ENCODE measurements at regions not wholly inside any gene's neighbourhood (a gene's known extent, or its start where the extent isn't known, plus 50 kb on each side); places are given as distances from the start of the nearest gene placed in this dataset.

DNA sequence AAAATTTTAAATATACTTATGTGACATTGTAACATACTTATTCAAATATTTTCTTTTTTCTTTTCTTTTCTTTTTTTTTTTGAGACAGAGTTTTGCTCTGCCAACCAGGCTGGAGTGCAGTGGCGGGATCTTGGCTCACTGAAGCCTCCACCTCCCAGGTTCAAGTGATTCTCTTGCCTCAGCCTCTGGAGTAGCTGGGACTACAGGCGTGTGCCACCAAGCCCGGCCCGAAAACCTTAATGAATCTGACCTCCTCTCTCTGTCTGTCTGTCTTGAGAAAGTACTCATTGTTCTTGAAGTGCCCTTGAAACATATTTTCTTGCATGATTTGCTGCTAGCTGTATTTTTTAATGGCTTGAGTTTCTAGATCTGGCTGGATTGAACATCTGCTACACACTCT lies 136.8 kb downstream of the ANAPC4 start:
- TF ChIP-seq HDGF (IDR thresholded peaks at IDR 0.05; ENCODE audit: borderline replicate concordance) (no peak), NFRKB (IDR thresholded peaks at IDR 0.05) (no peak), SP1 (IDR thresholded peaks at IDR 0.05) (no peak), ELF4 (IDR thresholded peaks at IDR 0.05) (no peak), FOXK2 (IDR thresholded peaks at IDR 0.05) (no peak), ARNT (IDR thresholded peaks at IDR 0.05) (no peak), PKNOX1 (IDR thresholded peaks at IDR 0.05) (no peak), FOXM1 (IDR thresholded peaks at IDR 0.05; ENCODE audit: borderline replicate concordance) (no peak), TARDBP (IDR thresholded peaks at IDR 0.05) (no peak), CTBP1 (IDR thresholded peaks at IDR 0.05; ENCODE audit: borderline replicate concordance) (no peak), ZNF384 (IDR thresholded peaks at IDR 0.05) (no peak), BHLHE40 (IDR thresholded peaks at IDR 0.05; ENCODE audit: borderline replicate concordance) (no peak)
